ENCODE measurements at regions not wholly inside any gene's neighbourhood (a gene's known extent, or its start where the extent isn't known, plus 50 kb on each side); places are given as distances from the start of the nearest gene placed in this dataset.

- intact Hi-C loops (cut with micrococcal nuclease) = no loop called here
- no peaks in the 10 kb centered on the region for H3K4me1 Mint-ChIP-seq
- no CpG with 5 or more reads among the region's 1 CpG for WGBS (ENCODE audit: insufficient coverage)
Observed at GRCh38 chr1:96553811-96554210, 167.8 kb upstream of the PTBP2 start.

DNA sequence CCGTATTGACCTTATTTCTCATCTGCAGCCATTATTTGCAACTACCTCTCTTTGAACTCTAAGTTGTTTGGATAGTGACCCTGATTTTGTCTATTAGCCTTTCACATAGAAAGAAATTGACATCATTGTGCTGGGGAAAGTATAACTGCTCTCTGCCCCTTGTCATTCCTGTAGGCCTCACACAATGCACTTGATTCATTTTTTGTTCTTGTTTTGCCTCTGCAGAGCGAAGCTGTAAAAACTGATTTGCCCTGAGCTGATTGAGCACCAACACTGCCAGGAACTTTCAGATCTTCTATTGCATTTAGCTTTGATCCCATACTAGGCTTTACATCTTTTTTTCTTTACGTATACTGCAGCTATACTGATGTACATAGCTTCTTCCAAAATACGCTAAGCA, 167.2 kb upstream of the PTBP2 start:
- Histone ChIP-seq H3K36me3 (replicated peaks in 1 of 2; ENCODE audit: control insufficient read depth in 1 of 2, insufficient read depth in 2 of 2, low read length in 2 of 2) (no peaks in the 10 kb centered on the region), H3K4me3 (replicated peaks in 1 of 3; ENCODE audit: low read depth in 2 of 3, low read length in 3 of 3) (no peak overlapping the region), H4K20me1 (ENCODE audit: insufficient read depth, low read length) (no peaks in the 10 kb centered on the region), H2AFZ (ENCODE audit: insufficient read depth, low read depth, low read length, poor library complexity, severe bottlenecking) (no peak overlapping the region), H3K4me2 (replicated peaks; ENCODE audit: extremely low read depth, low read length, poor library complexity, severe bottlenecking) (no peak overlapping the region), H3K4me1 (ENCODE audit: control insufficient read depth in 1 of 2, insufficient read depth in 2 of 2, low read length in 2 of 2) (peaks cover 0 to under 1% of the 10 kb centered on the region in 2 donors), H3K79me2 (ENCODE audit: insufficient read depth, low read length) (no peaks in the 10 kb centered on the region), H3K9me3 (replicated peaks in 1 of 2; ENCODE audit: control insufficient read depth in 1 of 2, insufficient read depth in 1 of 2, low read length in 2 of 2) (no peaks in the 10 kb centered on the region), H3K27ac (ENCODE audit: low read depth in 1 of 2, low read length in 2 of 2) (no peak overlapping the region), H3K9ac (ENCODE audit: insufficient read depth, low read length, poor library complexity, severe bottlenecking) (no peak overlapping the region), H3K27me3 (ENCODE audit: control insufficient read depth in 2 of 2, insufficient read depth in 2 of 2, low read length in 2 of 2) (no peaks in the 10 kb centered on the region)
- peaks cover 0 to 5% (median 0%) of the 10 kb centered on the region in 7 donors for H3K9me3 Mint-ChIP-seq
- H3K4me1 Mint-ChIP-seq = peaks cover 3% of the 10 kb centered on the region
- 89% methylated on average over 1 of the region's 4 CpGs for WGBS (ENCODE audit: insufficient coverage)
- intact Hi-C loops (cut with micrococcal nuclease) = no loop called here
- peaks cover 0 to 6% (median 2%) of the 10 kb centered on the region in 3 donors for H3K27me3 Mint-ChIP-seq (ENCODE audit: low read depth in 3 of 3)
- no peak for TF ChIP-seq CTCF (IDR thresholded peaks at IDR 0.05)
- H3K36me3 Mint-ChIP-seq = no peaks in the 10 kb centered on the region
- H3K4me3 Mint-ChIP-seq = no peak overlapping the region
- DNase-seq = no peak
- H3K27ac Mint-ChIP-seq = no peak overlapping the region

More at GRCh38 chr1:96553811-96554210, 167.8 kb upstream of the PTBP2 start:
- no peak for TF ChIP-seq CTCF (IDR thresholded peaks at IDR 0.05)
- Mint-ChIP-seq H3K27ac (no peak overlapping the region), H3K9me3 (peaks cover 0 to 5% (median 0%) of the 10 kb centered on the region in 7 donors), H3K4me3 (no peak overlapping the region), H3K27me3 (ENCODE audit: low read depth in 3 of 3) (peaks cover 0 to 6% (median 2%) of the 10 kb centered on the region in 3 donors), H3K36me3 (no peaks in the 10 kb centered on the region)
- no peak overlapping the region for H3K9ac ChIP-seq (ENCODE audit: insufficient read depth, low read length, poor library complexity, severe bottlenecking)
- H3K9me3 ChIP-seq (replicated peaks in 1 of 2; ENCODE audit: control insufficient read depth in 1 of 2, insufficient read depth in 1 of 2, low read length in 2 of 2) = no peaks in the 10 kb centered on the region
- DNase-seq = no peak
- H3K27ac ChIP-seq (ENCODE audit: low read depth in 1 of 2, low read length in 2 of 2) = no peak overlapping the region
- H3K4me3 ChIP-seq (replicated peaks in 1 of 3; ENCODE audit: low read depth in 2 of 3, low read length in 3 of 3) = no peak overlapping the region
- no peaks in the 10 kb centered on the region for H3K4me1 ChIP-seq (ENCODE audit: control insufficient read depth in 1 of 2, insufficient read depth in 2 of 2, low read length in 2 of 2)
- no peak overlapping the region for H3K4me2 ChIP-seq (replicated peaks; ENCODE audit: extremely low read depth, low read length, poor library complexity, severe bottlenecking)
- H3K27me3 ChIP-seq (ENCODE audit: control insufficient read depth in 2 of 2, insufficient read depth in 2 of 2, low read length in 2 of 2) = no peaks in the 10 kb centered on the region
- H3K36me3 ChIP-seq (replicated peaks in 1 of 2; ENCODE audit: control insufficient read depth in 1 of 2, insufficient read depth in 2 of 2, low read length in 2 of 2) = no peaks in the 10 kb centered on the region
- no peaks in the 10 kb centered on the region for H3K79me2 ChIP-seq (ENCODE audit: insufficient read depth, low read length)
- no peaks in the 10 kb centered on the region for H4K20me1 ChIP-seq (ENCODE audit: insufficient read depth, low read length)
- no peak overlapping the region for H2AFZ ChIP-seq (ENCODE audit: insufficient read depth, low read depth, low read length, poor library complexity, severe bottlenecking)

All from CD14-positive monocyte (primary cell).